GM18870 (cell line): ENCODE measurements at regions not wholly inside any gene's neighbourhood (a gene's known extent, or its start where the extent isn't known, plus 50 kb on each side); places are given as distances from the start of the nearest gene placed in this dataset.

Experiments
- ATAC-seq: cut with Tn5 transposase; IDR thresholded peaks from one replicate; pipeline ENCODE4 v1.9.1; 2021; ENCODE audit warnings: moderate library complexity; ENCODE audit not compliant: unreplicated experiment

DNA sequence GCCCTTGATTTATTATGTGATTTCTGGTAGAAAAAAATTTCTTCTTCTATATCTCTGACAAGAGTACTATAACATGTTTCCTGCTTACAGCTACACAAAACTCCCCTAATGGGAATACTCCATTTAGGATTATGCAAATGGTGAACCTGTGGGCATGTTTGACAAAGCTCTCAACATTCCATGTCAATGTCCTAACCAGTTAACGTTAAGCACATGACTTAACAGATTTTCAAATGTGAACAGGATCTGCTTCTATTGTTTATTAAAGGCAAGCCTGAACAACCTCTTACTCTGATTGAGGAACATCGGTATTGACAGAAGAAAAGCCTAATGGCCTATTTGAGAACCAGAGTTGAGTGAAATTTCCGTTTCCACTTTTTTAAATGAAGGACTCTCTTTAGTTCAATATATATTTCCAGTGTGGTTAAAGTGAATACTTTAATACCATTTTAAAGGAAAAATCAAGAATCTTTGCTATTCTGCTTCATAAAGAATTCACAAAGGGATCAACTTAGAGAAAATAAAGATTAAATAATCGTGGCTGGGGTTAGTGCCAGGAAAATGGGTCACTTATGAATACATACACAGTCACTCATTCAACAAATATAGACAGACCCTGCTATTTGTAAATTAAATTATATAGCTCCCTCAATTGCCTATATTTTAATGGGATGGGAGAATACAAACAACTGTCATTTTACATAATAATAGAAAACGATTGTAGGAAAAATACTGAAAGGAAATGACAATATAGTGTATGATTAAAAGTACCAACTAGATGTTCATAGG is 300.3 kb upstream of the CBLB start:
- no peak for ATAC-seq

DNA sequence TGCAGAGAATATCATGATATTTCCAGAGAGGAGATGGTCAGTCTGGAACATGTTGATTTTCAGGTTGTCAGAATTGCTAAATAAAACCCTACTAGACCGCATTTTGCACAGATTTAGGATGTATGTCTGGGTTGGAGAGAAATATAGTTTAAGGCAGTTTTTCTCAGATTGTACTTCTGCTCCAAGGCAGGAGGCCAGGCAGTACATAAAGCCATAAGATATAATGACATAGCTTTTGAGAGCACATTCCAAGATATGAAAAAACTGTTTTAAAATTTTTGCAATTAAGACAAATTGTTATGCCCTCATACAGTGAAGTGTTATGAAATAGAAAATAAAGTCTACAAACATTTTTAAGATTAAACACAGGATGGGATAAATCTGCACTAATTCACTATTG is 301.8 kb upstream of the CBLB start:
- ATAC-seq = no peak

- ATAC-seq = no peak
These were observed 303.3 kb upstream of the CBLB start for GRCh38 chr3:106172101-106172500.

- peak; percentile 75 for ATAC-seq
These were observed 304.0 kb upstream of the CBLB start for GRCh38 chr3:106172780-106173179.

GRCh38 chr3:106175276-106175675 is 306.5 kb upstream of the CBLB start:
- ATAC-seq = no peak

- peak; percentile 81 for ATAC-seq
These were observed 307.9 kb upstream of the CBLB start for GRCh38 chr3:106176734-106177133.

- no peak for ATAC-seq
These were observed 314.2 kb upstream of the CBLB start for GRCh38 chr3:106182950-106183511.

GRCh38 chr3:106183762-106184391 is 315.1 kb upstream of the CBLB start:
- no peak for ATAC-seq

- ATAC-seq = peak; percentile 98
These were observed 316.0 kb upstream of the CBLB start for GRCh38 chr3:106184540-106185457.

- ATAC-seq = no peak
These were observed 317.1 kb upstream of the CBLB start for GRCh38 chr3:106185949-106186348.

- ATAC-seq = no peak
These were observed 321.5 kb upstream of the CBLB start for GRCh38 chr3:106190296-106190695.

- no peak for ATAC-seq
These were observed 322.4 kb upstream of the CBLB start for GRCh38 chr3:106191211-106191610.

GRCh38 chr3:106191913-106192312 is 323.1 kb upstream of the CBLB start:
- ATAC-seq = no peak

DNA sequence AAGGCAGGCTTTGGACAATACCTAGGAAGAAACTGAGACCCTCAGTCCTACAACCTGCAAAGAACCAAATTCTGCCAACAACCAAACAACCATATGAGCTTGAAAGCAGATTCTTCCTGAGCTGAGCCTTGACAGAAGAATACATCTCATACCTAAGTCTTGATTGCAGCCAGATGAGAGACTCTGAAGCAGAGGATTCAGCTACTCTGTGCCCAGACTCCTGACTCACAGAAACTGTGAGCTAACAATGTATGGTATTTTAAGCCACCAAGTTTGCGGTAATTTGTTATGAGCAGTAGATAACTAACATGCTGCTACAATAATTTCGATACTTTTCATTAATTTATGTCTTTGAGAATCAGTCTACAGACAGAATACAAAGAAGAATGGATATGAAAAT is 325.1 kb upstream of the CBLB start:
- no peak for ATAC-seq

DNA sequence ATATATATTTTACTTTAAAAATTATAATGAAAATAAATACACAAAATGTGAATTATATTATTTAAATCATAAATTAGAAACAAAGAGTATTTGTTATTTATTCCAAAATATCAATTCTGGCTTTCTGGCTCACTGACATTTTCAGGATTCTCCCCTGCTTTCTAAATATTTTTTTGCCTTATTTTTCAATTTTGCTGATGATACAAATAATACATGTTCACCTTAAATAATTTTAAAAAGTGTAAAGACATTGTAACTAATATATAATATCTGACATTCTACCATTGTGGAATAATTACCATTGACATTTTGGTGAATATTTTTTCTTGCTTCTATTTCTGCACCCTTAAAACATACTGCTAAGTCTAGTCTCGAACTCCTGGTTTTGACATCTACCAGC is 325.9 kb upstream of the CBLB start:
- no peak for ATAC-seq

DNA sequence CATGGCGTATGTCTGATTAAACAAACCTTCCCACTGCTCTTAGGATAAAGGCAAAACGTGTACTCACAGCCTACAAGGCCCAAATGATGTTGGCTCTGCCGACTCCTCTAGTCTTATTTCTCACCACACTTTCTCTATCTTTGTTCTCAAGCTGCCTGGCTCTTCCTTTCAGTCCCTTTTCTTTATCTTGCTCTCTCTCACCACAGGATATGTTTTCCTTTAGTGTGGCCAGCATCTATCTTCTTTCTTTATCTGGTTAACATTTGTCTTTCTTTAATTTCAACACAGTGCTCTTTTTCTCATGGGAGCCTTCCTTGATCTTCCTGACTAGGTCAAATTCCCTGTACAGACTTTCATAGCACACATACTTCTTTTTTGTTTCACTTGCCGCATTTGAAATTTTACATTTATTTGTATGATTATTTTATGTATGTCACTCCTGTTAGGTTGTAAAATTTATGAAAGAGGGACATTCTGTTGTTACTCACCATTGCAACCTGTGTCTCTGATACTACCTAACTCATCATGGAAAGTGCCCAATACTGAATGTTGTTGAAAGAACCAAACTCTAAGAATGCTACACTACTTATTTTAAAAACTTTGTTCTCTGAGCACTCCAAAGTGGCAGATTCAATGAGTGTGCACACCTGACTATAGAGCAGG is 328.9 kb upstream of the CBLB start:
- ATAC-seq = no peak

GRCh38 chr3:106204160-106204868 is 335.5 kb upstream of the CBLB start:
- ATAC-seq = no peak

- peak; percentile 85 for ATAC-seq
These were observed 337.3 kb upstream of the CBLB start for GRCh38 chr3:106206146-106206545.

DNA sequence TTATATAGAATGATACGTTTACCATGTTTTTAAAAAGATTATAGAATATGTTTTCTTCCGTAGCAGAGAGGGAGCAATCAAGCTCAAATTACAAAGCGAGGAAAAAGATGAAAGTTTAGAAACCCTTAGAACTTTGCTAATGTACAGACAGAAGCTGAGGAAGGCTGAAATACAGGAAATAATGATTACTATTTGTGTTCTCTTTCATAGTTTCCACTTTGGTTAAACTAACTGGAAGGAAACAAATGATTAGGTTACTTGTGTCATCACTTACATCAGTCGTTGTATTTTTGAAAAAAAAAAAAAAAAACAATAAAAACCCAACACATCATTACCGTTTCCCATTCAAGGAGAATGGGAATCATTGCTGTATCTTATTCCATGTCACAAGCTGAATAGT is 337.8 kb upstream of the CBLB start:
- ATAC-seq = no peak

GRCh38 chr3:106208251-106208650 is 339.4 kb upstream of the CBLB start:
- ATAC-seq = no peak
